ENCODE measurements at regions not wholly inside any gene's neighbourhood (a gene's known extent, or its start where the extent isn't known, plus 50 kb on each side); places are given as distances from the start of the nearest gene placed in this dataset.

DNA sequence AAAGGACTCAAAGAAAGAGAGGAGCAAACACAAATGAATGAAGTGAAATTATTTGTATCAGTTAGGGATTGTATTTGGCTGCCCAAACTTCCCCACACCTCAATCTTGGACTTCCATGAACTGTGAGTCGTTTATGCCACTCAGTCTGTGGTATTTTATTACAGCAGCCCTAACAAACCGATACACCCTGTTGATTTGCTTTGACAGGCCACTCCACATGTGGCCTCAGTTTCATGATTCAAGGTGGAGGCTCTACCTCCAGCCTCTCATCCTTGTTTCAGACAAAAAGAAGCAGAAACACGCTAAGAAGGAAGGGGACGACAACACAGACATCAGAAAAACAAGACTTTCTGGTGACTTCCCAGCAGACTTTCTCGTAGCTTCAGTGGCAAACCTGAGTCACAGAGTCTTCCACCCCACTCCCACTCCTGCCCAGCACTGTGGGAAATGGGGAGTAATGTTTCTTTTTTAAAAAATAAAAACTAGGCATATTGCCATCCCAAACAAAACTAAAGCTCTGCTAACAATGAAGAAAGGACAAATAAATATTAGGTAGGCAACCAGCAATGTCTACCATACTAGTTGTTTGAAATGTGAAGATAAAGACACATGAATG is 52.2 kb upstream of the ABCA1 start:
- no peak for ATAC-seq (ENCODE audit: poor library complexity)
- CTCF ChIA-PET = interaction anchor here (0.8 to 1.2 kb wide), 2 partner anchors 14 to 53 kb away, joined by 3 read pairs; no protein-coding TSS in a partner anchor
- no peaks in the 10 kb centered on the region for H3K36me3 ChIP-seq (ENCODE audit: insufficient read depth, low read length)
- no peaks in the 10 kb centered on the region for H3K9me3 ChIP-seq (ENCODE audit: control insufficient read depth in 1 of 2, insufficient read depth in 1 of 2, low read length in 2 of 2)
- H3K9me3 Mint-ChIP-seq = no peaks in the 10 kb centered on the region
- POLR2A ChIA-PET = no interaction called here
- no peak overlapping the region for H3K27ac ChIP-seq (ENCODE audit: low read depth in 1 of 2, low read length in 2 of 2)
- H3K4me1 ChIP-seq (ENCODE audit: insufficient read depth, low read length) = peaks cover 6% of the 10 kb centered on the region
- TF ChIP-seq, protein P1, sequence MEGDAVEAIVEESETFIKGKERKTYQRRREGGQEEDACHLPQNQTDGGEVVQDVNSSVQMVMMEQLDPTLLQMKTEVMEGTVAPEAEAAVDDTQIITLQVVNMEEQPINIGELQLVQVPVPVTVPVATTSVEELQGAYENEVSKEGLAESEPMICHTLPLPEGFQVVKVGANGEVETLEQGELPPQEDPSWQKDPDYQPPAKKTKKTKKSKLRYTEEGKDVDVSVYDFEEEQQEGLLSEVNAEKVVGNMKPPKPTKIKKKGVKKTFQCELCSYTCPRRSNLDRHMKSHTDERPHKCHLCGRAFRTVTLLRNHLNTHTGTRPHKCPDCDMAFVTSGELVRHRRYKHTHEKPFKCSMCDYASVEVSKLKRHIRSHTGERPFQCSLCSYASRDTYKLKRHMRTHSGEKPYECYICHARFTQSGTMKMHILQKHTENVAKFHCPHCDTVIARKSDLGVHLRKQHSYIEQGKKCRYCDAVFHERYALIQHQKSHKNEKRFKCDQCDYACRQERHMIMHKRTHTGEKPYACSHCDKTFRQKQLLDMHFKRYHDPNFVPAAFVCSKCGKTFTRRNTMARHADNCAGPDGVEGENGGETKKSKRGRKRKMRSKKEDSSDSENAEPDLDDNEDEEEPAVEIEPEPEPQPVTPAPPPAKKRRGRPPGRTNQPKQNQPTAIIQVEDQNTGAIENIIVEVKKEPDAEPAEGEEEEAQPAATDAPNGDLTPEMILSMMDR (IDR thresholded peaks at IDR 0.05) = no peak
- no peaks in the 10 kb centered on the region for H3K36me3 Mint-ChIP-seq (ENCODE audit: low read depth)
- intact Hi-C loops (cut with DNase I, micrococcal nuclease) = no loop called here
- peaks cover 9% of the 10 kb centered on the region for H3K4me1 Mint-ChIP-seq (ENCODE audit: low read depth)
- no peak for DNase-seq
- H3K27ac Mint-ChIP-seq = no peak overlapping the region
- no peak overlapping the region for H3K4me3 ChIP-seq (ENCODE audit: low read length)
- no peaks in the 10 kb centered on the region for H3K27me3 ChIP-seq (ENCODE audit: control insufficient read depth in 1 of 2, insufficient read depth in 2 of 2, low read length in 2 of 2)
- no peaks in the 10 kb centered on the region for H3K27me3 Mint-ChIP-seq
- no peak overlapping the region for H3K4me3 Mint-ChIP-seq

GRCh38 chr9:104981543-104982129 is 53.7 kb upstream of the ABCA1 start:
- H3K27ac Mint-ChIP-seq = no peak overlapping the region
- ChIA-PET POLR2A (no interaction called here), CTCF (interaction anchor here (0.6 to 1.2 kb wide), 2 partner anchors 55 to 266 kb away, joined by 3 read pairs; no protein-coding TSS in a partner anchor)
- H3K27me3 Mint-ChIP-seq = peaks cover 9% of the 10 kb centered on the region
- H3K4me1 Mint-ChIP-seq (ENCODE audit: low read depth) = peaks cover 17% of the 10 kb centered on the region
- intact Hi-C loops (cut with DNase I, micrococcal nuclease) = no loop called here
- H3K9me3 Mint-ChIP-seq = no peaks in the 10 kb centered on the region
- Histone ChIP-seq H3K27me3 (ENCODE audit: control insufficient read depth in 1 of 2, insufficient read depth in 2 of 2, low read length in 2 of 2) (no peaks in the 10 kb centered on the region), H3K36me3 (ENCODE audit: insufficient read depth, low read length) (no peaks in the 10 kb centered on the region), H3K4me3 (ENCODE audit: low read length) (no peak overlapping the region), H3K9me3 (ENCODE audit: control insufficient read depth in 1 of 2, insufficient read depth in 1 of 2, low read length in 2 of 2) (no peaks in the 10 kb centered on the region), H3K27ac (ENCODE audit: low read depth in 1 of 2, low read length in 2 of 2) (no peak overlapping the region), H3K4me1 (ENCODE audit: insufficient read depth, low read length) (peaks cover 6% of the 10 kb centered on the region)
- TF ChIP-seq, protein P1 (IDR thresholded peaks at IDR 0.05) = no peak
- H3K4me3 Mint-ChIP-seq = no peak overlapping the region
- H3K36me3 Mint-ChIP-seq (ENCODE audit: low read depth) = no peaks in the 10 kb centered on the region
- DNase-seq (no peak), ATAC-seq (ENCODE audit: poor library complexity) (no peak)

DNA sequence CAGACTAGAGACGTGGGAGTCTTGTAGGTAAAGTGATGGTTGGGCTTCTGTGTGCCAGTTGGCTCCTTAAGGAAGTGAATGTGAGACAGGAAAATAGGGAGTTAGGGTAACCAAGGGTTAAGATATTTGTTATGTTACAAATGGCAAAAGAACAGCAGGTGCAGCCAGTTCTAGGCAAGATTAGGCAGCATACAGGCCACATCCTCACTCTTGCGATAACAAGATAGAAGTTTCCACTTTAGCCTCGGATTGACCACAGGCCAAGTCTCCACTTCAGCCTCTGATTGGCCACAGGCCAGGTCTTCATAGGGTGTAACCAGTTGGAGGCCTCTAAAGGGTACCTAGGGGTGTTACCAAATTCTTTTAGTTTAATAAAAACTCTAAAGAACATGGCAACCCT is 54.6 kb upstream of the ABCA1 start:
- Mint-ChIP-seq H3K27ac (no peak overlapping the region), H3K4me3 (no peak overlapping the region), H3K4me1 (ENCODE audit: low read depth) (peaks cover 17% of the 10 kb centered on the region), H3K9me3 (no peaks in the 10 kb centered on the region), H3K36me3 (ENCODE audit: low read depth) (no peaks in the 10 kb centered on the region), H3K27me3 (peaks cover 14% of the 10 kb centered on the region)
- CTCF ChIA-PET = no interaction called here
- Histone ChIP-seq H3K9me3 (ENCODE audit: control insufficient read depth in 1 of 2, insufficient read depth in 1 of 2, low read length in 2 of 2) (no peaks in the 10 kb centered on the region), H3K36me3 (ENCODE audit: insufficient read depth, low read length) (no peaks in the 10 kb centered on the region), H3K27ac (ENCODE audit: low read depth in 1 of 2, low read length in 2 of 2) (no peak overlapping the region), H3K4me3 (ENCODE audit: low read length) (no peak overlapping the region), H3K27me3 (ENCODE audit: control insufficient read depth in 1 of 2, insufficient read depth in 2 of 2, low read length in 2 of 2) (no peaks in the 10 kb centered on the region), H3K4me1 (ENCODE audit: insufficient read depth, low read length) (peaks cover 6% of the 10 kb centered on the region)
- POLR2A ChIA-PET = no interaction called here
- intact Hi-C loops (cut with DNase I, micrococcal nuclease) = no loop called here
- TF ChIP-seq, protein P1 (IDR thresholded peaks at IDR 0.05) = no peak
- DNase-seq (no peak), ATAC-seq (ENCODE audit: poor library complexity) (no peak)
